NCI-H1417 (cell line): ENCODE measurements at regions not wholly inside any gene's neighbourhood (a gene's known extent, or its start where the extent isn't known, plus 50 kb on each side); places are given as distances from the start of the nearest gene placed in this dataset.

ENCODE experiments used
- DNase-seq, 3 experiments: peaks; one replicate each; lab custom pipeline; 2025; lab: John Stamatoyannopoulos, UW

DNA sequence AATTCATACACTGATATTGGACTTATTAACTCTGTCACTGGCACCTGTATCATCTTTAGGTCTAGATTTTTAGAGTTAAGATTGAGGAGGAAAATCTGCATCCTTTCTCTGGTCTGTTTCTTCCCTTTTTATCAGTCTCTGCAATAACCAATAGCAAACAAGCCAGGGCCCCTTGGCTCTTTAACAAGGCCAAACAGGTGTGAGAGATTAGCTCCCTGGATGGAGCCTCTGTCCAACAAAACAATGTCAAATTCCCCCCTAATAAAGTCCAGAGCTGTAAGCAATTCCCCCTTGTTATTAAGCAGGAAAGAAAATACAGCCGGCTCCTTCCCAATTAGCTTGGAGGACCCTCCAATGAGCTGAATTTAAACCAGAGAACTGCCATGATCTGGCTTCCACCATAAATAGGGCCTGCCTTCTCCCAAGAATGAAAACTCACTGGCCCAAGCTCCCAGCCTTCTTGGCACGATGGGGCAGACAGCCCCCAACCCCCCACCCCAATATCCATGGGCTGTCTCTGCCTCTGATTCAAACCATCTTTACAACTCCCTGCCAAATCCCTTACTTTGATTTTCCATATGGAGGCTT, 56.1 kb upstream of the SOX9 start:
- DNase-seq, result no peak

GRCh38 chr17:72065556-72065955, 55.3 kb upstream of the SOX9 start:
- no peak for DNase-seq

DNA sequence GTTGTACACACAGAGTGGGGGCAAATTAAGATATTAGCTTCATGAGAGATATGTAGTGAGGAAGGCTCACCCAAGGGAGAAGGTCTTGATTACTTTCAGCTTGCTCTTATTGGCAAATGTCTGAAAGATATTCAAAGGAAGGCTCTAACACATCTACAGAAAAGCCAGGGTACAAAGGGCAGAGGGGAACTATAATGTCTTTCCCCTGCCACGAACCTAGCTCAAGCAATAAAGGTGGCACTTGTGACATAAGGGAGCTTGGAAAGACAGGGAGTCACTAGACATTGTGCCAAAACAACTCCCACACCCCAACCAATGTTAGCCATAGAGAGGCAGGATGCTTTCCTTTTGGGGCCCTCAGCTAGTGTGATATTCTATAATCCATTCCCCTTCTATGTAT, 52.2 kb upstream of the SOX9 start:
- no peak for DNase-seq

- peak in 2 of 3 experiments; percentile 14 to 90 for DNase-seq
Observed at GRCh38 chr17:72069586-72070202, 51.1 kb upstream of the SOX9 start.
